H1 (cell line): ENCODE measurements at regions not wholly inside any gene's neighbourhood (a gene's known extent, or its start where the extent isn't known, plus 50 kb on each side); places are given as distances from the start of the nearest gene placed in this dataset.

ENCODE experiments used
- CTCF ChIA-PET: fragments of 300-600 bp; sonication (Branson Sonifier 250); formaldehyde crosslinking; loops from one replicate; lab custom pipeline; 2021; ENCODE audit not compliant: partially characterized antibody; lab: Charles Lee
- POLR2A ChIA-PET: fragments of 300-600 bp; sonication (Branson Sonifier 250); formaldehyde crosslinking; loops from one replicate; lab custom pipeline; 2021; ENCODE audit warnings: inconsistent platforms; ENCODE audit not compliant: partially characterized antibody; lab: Charles Lee
- DNase-seq, 2 experiments: peaks; one replicate each; pipeline versions ENCODE4 v3.0.0 to v3.0.0-alpha.2; 2010 to 2022; ENCODE audit warnings: low spot score in 2 of 2, low read depth in 1 of 2, mixed read lengths in 1 of 2
- FAIRE-seq: peaks from 2 replicates; lab custom pipeline; 2011; peaks lifted over from hg19 to GRCh38; lab: Jason Lieb, UNC
- H2AFZ ChIP-seq: 2 replicates; pipeline ENCODE4 v1.8.1; 2012; ENCODE audit warnings: low read length, inconsistent platforms
- H2AK5ac ChIP-seq: 2 replicates; pipeline ENCODE4 v1.6.1; 2013; ENCODE audit warnings: low read depth, low read length
- H2BK120ac ChIP-seq: replicated peaks from 2 replicates; pipeline ENCODE3; 2013; ENCODE audit warnings: low read depth, low read length, inconsistent platforms
- H2BK12ac ChIP-seq: 2 replicates; pipeline ENCODE4 v1.6.1; 2013; ENCODE audit warnings: low read depth, low read length
- H2BK15ac ChIP-seq: 2 replicates; pipeline ENCODE4 v1.6.1; 2013; ENCODE audit warnings: low read length
- H2BK20ac ChIP-seq: 2 replicates; pipeline ENCODE4 v1.6.1; 2013; ENCODE audit warnings: low read length
- H2BK5ac ChIP-seq: 2 replicates; pipeline ENCODE4 v1.6.1; 2013; ENCODE audit warnings: low read depth, low read length
- H3K14ac ChIP-seq: 2 replicates; pipeline ENCODE4 v1.6.1; 2013; ENCODE audit warnings: inconsistent platforms; ENCODE audit not compliant: insufficient read length
- H3K18ac ChIP-seq: 2 replicates; pipeline ENCODE4 v1.6.1; 2013; ENCODE audit warnings: low read length; ENCODE audit errors: extremely low read depth
- H3K23ac ChIP-seq: 2 replicates; pipeline ENCODE4 v1.6.1; 2013; ENCODE audit warnings: inconsistent platforms; ENCODE audit not compliant: insufficient read length
- H3K23me2 ChIP-seq: 2 replicates; pipeline ENCODE4 v1.6.1; 2013; ENCODE audit warnings: low read depth, low read length
- H3K27ac ChIP-seq: 2 replicates; pipeline ENCODE4 v1.6.1; 2011; ENCODE audit warnings: low read depth, low read length, inconsistent platforms
- H3K27me3 ChIP-seq, 4 experiments: replicated peaks in 1 of 4; 1 replicate in 1 of 4; 2 replicates in 3 of 4; pipeline versions ENCODE4 v1.6.1 to v1.8.1; 2011 to 2013; ENCODE audit warnings: low read length in 3 of 4, mild to moderate bottlenecking in 3 of 4, inconsistent platforms in 2 of 4, mixed read lengths in 2 of 4, moderate library complexity in 1 of 4; ENCODE audit not compliant: control insufficient read depth in 3 of 4, insufficient read depth in 3 of 4; ENCODE audit errors: extremely low read depth in 1 of 4
- H3K36me3 ChIP-seq, 4 experiments: 2 replicates each; pipeline versions ENCODE4 v1.6.1 to v1.8.1; 2011 to 2013; ENCODE audit warnings: mild to moderate bottlenecking in 4 of 4, low read length in 3 of 4, moderate library complexity in 2 of 4, control low read depth in 1 of 4, inconsistent platforms in 1 of 4; ENCODE audit not compliant: insufficient read depth in 4 of 4, control insufficient read depth in 2 of 4
- H3K4ac ChIP-seq: replicated peaks from 2 replicates; pipeline ENCODE3; 2013; ENCODE audit warnings: low read length, low read depth, mixed read lengths, inconsistent platforms; ENCODE audit not compliant: insufficient read length
- H3K4me1 ChIP-seq, 4 experiments: replicated peaks in 1 of 4; 1 replicate in 1 of 4; 2 replicates in 3 of 4; pipeline versions ENCODE4 v1.6.1 to v1.8.1; 2011 to 2013; ENCODE audit warnings: low read length in 3 of 4, inconsistent platforms in 2 of 4, mixed read lengths in 1 of 4; ENCODE audit not compliant: insufficient read depth in 4 of 4, control insufficient read depth in 3 of 4
- H3K4me2 ChIP-seq, 2 experiments: 2 replicates each; pipeline versions ENCODE4 v1.6.1 to v1.8.1; 2011 to 2013; ENCODE audit warnings: low read depth in 2 of 2, low read length in 2 of 2, control low read depth in 1 of 2, inconsistent platforms in 1 of 2, mild to moderate bottlenecking in 1 of 2; ENCODE audit not compliant: insufficient read depth in 1 of 2
- H3K4me3 ChIP-seq, 4 experiments: fragments of 200-600, 300-600 bp in 1 of 4; sonication (generic), shearing (Covaris generic), sonication (Bioruptor Twin) in 1 of 4; 2 replicates each; pipeline versions ENCODE4 v1.5.1 to v1.8.1; 2011 to 2016; ENCODE audit warnings: low read length in 4 of 4, low read depth in 3 of 4, control low read depth in 2 of 4, inconsistent platforms in 2 of 4, mild to moderate bottlenecking in 2 of 4, mixed read lengths in 1 of 4, moderate library complexity in 1 of 4; ENCODE audit not compliant: insufficient read depth in 2 of 4; ENCODE audit errors: extremely low read depth in 1 of 4
- H3K56ac ChIP-seq: replicated peaks from 2 replicates; pipeline ENCODE3; 2013; ENCODE audit warnings: low read depth, mild to moderate bottlenecking, mixed read lengths, low read length, inconsistent platforms; ENCODE audit not compliant: insufficient read length
- H3K79me1 ChIP-seq: 2 replicates; pipeline ENCODE4 v1.6.1; 2013; ENCODE audit warnings: low read depth, low read length, control low read depth
- H3K79me2 ChIP-seq, 2 experiments: 2 replicates each; pipeline versions ENCODE4 v1.6.1 to v1.8.1; 2012 to 2013; ENCODE audit warnings: low read length in 2 of 2, mild to moderate bottlenecking in 2 of 2, inconsistent platforms in 1 of 2; ENCODE audit not compliant: insufficient read depth in 2 of 2, control insufficient read depth in 1 of 2
- H3K9ac ChIP-seq, 4 experiments: replicated peaks in 1 of 4; 1 replicate in 1 of 4; 2 replicates in 3 of 4; pipeline versions ENCODE4 v1.6.1 to v1.8.1; 2011 to 2013; ENCODE audit warnings: low read depth in 3 of 4, low read length in 3 of 4, control low read depth in 2 of 4, mild to moderate bottlenecking in 2 of 4, moderate library complexity in 2 of 4, inconsistent platforms in 1 of 4; ENCODE audit errors: extremely low read depth in 1 of 4
- H3K9me3 ChIP-seq, 2 experiments: 2 replicates each; pipeline versions ENCODE4 v1.6.1 to v1.8.1; 2012 to 2013; ENCODE audit warnings: mild to moderate bottlenecking in 2 of 2, moderate library complexity in 2 of 2, control low read depth in 1 of 2, inconsistent platforms in 1 of 2, low read depth in 1 of 2, low read length in 1 of 2, mixed read lengths in 1 of 2; ENCODE audit not compliant: insufficient read depth in 2 of 2
- H4K20me1 ChIP-seq, 2 experiments: replicated peaks in 1 of 2; 2 replicates each; pipeline versions ENCODE3 to v1.8.1; 2011 to 2013; ENCODE audit warnings: inconsistent platforms in 2 of 2, low read length in 2 of 2, mild to moderate bottlenecking in 1 of 2; ENCODE audit not compliant: insufficient read depth in 2 of 2, control insufficient read depth in 1 of 2
- H4K5ac ChIP-seq: 2 replicates; pipeline ENCODE4 v1.6.1; 2013; ENCODE audit warnings: low read length, low read depth, mixed read lengths, inconsistent platforms; ENCODE audit not compliant: insufficient read length
- H4K8ac ChIP-seq: 2 replicates; pipeline ENCODE4 v1.8.0; 2013; ENCODE audit warnings: mild to moderate bottlenecking, moderate library complexity, low read length, inconsistent platforms; ENCODE audit not compliant: insufficient read depth; ENCODE audit errors: extremely low read depth
- H4K91ac ChIP-seq: replicated peaks from 2 replicates; pipeline ENCODE3; 2013; ENCODE audit warnings: low read length, mixed read lengths, inconsistent platforms; ENCODE audit not compliant: insufficient read length
- ATF3 ChIP-seq: IDR thresholded peaks from 2 replicates; pipeline ENCODE4 v1.6.1; 2011; ENCODE audit warnings: low read depth, mild to moderate bottlenecking, low read length; ENCODE audit not compliant: insufficient read depth
- BACH1 ChIP-seq: IDR thresholded peaks from 2 replicates; pipeline ENCODE4 v1.6.1; 2012; ENCODE audit warnings: low read length, improper control_type of control experiment
- CBX8 ChIP-seq: fragments of 300-800, 300-1000 bp; sonication (generic); IDR thresholded peaks from 2 replicates; pipeline ENCODE4 v1.7.1; 2016; ENCODE audit warnings: low read depth, low read length, borderline replicate concordance
- CHD1 ChIP-seq: IDR thresholded peaks from 2 replicates; pipeline ENCODE4 v1.6.1; 2012; ENCODE audit warnings: low read depth, low read length, improper control_type of control experiment
- E2F6 ChIP-seq: IDR thresholded peaks from 2 replicates; pipeline ENCODE4 v1.6.1; 2012; ENCODE audit warnings: inconsistent platforms
- MAFK ChIP-seq: IDR thresholded peaks from 2 replicates; pipeline ENCODE4 v1.6.1; 2012; ENCODE audit warnings: low read depth, mild to moderate bottlenecking, improper control_type of control experiment, low read length
- POLR2A ChIP-seq, 2 experiments: IDR thresholded peaks; 1 replicate in 1 of 2; 2 replicates in 1 of 2; pipeline ENCODE4 v1.6.1; 2011; ENCODE audit warnings: low read depth in 2 of 2, low read length in 2 of 2, mild to moderate bottlenecking in 2 of 2; ENCODE audit errors: control extremely low read depth in 1 of 2
- RAD21 ChIP-seq, 2 experiments: IDR thresholded peaks in 1 of 2; conservative IDR thresholded peaks in 1 of 2; 2 replicates each; pipeline ENCODE4 v1.6.1; 2011; ENCODE audit warnings: low read depth in 2 of 2, low read length in 2 of 2, improper control_type of control experiment in 1 of 2, inconsistent platforms in 1 of 2, mild to moderate bottlenecking in 1 of 2, moderate library complexity in 1 of 2
- SP1 ChIP-seq: IDR thresholded peaks from 2 replicates; pipeline ENCODE4 v1.6.1; 2011; ENCODE audit warnings: low read depth, low read length
- SP2 ChIP-seq: IDR thresholded peaks from 2 replicates; pipeline ENCODE4 v1.6.1; 2012; ENCODE audit warnings: mild to moderate bottlenecking, low read length, inconsistent platforms
- SUZ12 ChIP-seq: fragments of 200-600 bp; sonication (generic); IDR thresholded peaks from 2 replicates; pipeline ENCODE4 v1.6.1; 2012; ENCODE audit warnings: mild to moderate bottlenecking, inconsistent platforms, low read length, moderate library complexity, mixed read lengths
- WGBS, 2 experiments: shearing (Covaris generic) in 1 of 2; methylation state at CpG; one replicate each; pipeline versions ENCODE4 v1.1.6 to v1.1.7; 2013 to 2015; ENCODE audit warnings: low lambda C conversion rate in 2 of 2, mixed read lengths in 2 of 2, inconsistent platforms in 1 of 2, low coverage in 1 of 2, missing lambda C conversion rate in 1 of 2; ENCODE audit not compliant: insufficient replicate concordance in 2 of 2, insufficient coverage in 1 of 2, insufficient read length in 1 of 2; ENCODE audit errors: extremely low coverage in 1 of 2, missing lambda C conversion rate in 1 of 2; 5-methylcytosine and 5-hydroxymethylcytosine counted together

- no peak overlapping the region for H3K27ac ChIP-seq
Observed at GRCh38 chr1:221648201-221648600, 93.7 kb downstream of the DUSP10 start.

More at GRCh38 chr1:221648201-221648600, 93.7 kb downstream of the DUSP10 start:
- H3K4me3 ChIP-seq: no peak overlapping the region
- DNase-seq (no peak), FAIRE-seq (no peak)
- peaks cover 0 to 7% (median 4%) of the 10 kb centered on the region in 4 experiments; a peak in 4 of 7 replicates for H3K4me1 ChIP-seq
- no peaks in the 10 kb centered on the region for H3K36me3 ChIP-seq
- H3K14ac ChIP-seq: no peak overlapping the region
- H3K23ac ChIP-seq: no peak overlapping the region
- no peak overlapping the region for H4K8ac ChIP-seq
- H2BK12ac ChIP-seq: no peak overlapping the region
- no peaks in the 10 kb centered on the region for H4K20me1 ChIP-seq
- no peak overlapping the region for H3K56ac ChIP-seq
- CTCF ChIA-PET: interaction anchor here (0.7 kb wide), 1 partner anchor 11 kb away, joined by 3 read pairs; no protein-coding TSS in a partner anchor
- H2AFZ ChIP-seq: no peak overlapping the region
- no peak overlapping the region for H2BK5ac ChIP-seq
- H3K4me2 ChIP-seq: no peak overlapping the region
- H3K79me2 ChIP-seq: no peaks in the 10 kb centered on the region
- no peak overlapping the region for H4K91ac ChIP-seq
- no peak overlapping the region for H3K4ac ChIP-seq
- H2AK5ac ChIP-seq: no peak overlapping the region
- no peaks in the 10 kb centered on the region for H3K27me3 ChIP-seq
- H3K79me1 ChIP-seq: no peaks in the 10 kb centered on the region
- H3K23me2 ChIP-seq: no peaks in the 10 kb centered on the region
- H3K9ac ChIP-seq: no peak overlapping the region
- H2BK120ac ChIP-seq: no peak overlapping the region
- no peak overlapping the region for H3K18ac ChIP-seq
- no peak overlapping the region for H4K5ac ChIP-seq
- no peaks in the 10 kb centered on the region for H3K9me3 ChIP-seq
- no peak overlapping the region for H2BK20ac ChIP-seq
- no peak overlapping the region for H2BK15ac ChIP-seq
- POLR2A ChIA-PET: no interaction called here
- TF ChIP-seq CBX8: no peak
- no peak for TF ChIP-seq POLR2A (IDR thresholded peaks at IDR 0.05; ENCODE audit: control extremely low read depth in 1 of 2, low read depth in 2 of 2, low read length in 2 of 2)
- no peak for TF ChIP-seq SP2
- no peak for TF ChIP-seq SUZ12
- TF ChIP-seq CHD1: no peak
- no peak for TF ChIP-seq BACH1
- TF ChIP-seq RAD21 (IDR thresholded peaks at IDR 0.05 in 1 of 2, conservative IDR thresholded peaks at IDR 0.05 in 1 of 2; ENCODE audit: low read depth in 2 of 2, low read length in 2 of 2): no peak
- TF ChIP-seq ATF3: no peak
- no peak for TF ChIP-seq E2F6
- TF ChIP-seq MAFK: no peak
- TF ChIP-seq SP1: no peak
- 93% methylated on average over 1 of the region's 1 CpG; no CpG with 5 or more reads in 1 of the 2 experiments for WGBS, 2 experiments
